ENCODE measurements at regions not wholly inside any gene's neighbourhood (a gene's known extent, or its start where the extent isn't known, plus 50 kb on each side); places are given as distances from the start of the nearest gene placed in this dataset.

DNA sequence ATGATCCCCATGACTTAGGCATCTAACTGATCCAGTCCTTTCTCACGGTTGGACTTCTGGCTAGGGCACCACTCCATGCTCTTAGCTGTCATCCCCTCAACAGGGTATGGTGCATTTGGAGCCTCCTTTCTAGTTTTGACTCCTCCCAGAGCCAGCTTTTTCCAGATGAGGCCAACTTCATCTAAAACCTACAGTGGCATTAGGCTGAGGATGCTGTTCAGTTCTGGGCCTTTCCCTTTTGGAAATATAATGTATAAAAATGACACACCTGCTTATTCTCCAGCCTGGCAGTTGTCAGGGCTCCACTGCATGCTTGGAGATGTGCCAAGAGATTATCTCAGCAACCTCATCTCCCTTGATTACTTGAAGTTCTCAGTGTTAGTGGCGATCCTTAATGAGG is 239.7 kb downstream of the EMP1 start:
- Histone ChIP-seq H3K79me2 (ENCODE audit: insufficient read depth, low read length) (no peaks in the 10 kb centered on the region), H3K9ac (ENCODE audit: insufficient read depth, low read depth, low read length) (no peak overlapping the region), H3K36me3 (replicated peaks in 1 of 2; ENCODE audit: control insufficient read depth in 1 of 2, insufficient read depth in 2 of 2, low read length in 2 of 2) (no peaks in the 10 kb centered on the region), H3K4me2 (ENCODE audit: low read depth, low read length) (no peak overlapping the region), H2AFZ (ENCODE audit: low read length) (no peak overlapping the region), H3K4me1 (ENCODE audit: insufficient read depth, low read length) (0 out of 2 replicates have a peak, but pooled peaks cover 8% of the 10 kb centered on the region), H3K27ac (ENCODE audit: extremely low read length, insufficient read depth, low read length) (no peak overlapping the region), H3K9me3 (ENCODE audit: low read length) (no peaks in the 10 kb centered on the region), H4K20me1 (ENCODE audit: insufficient read depth, low read length) (no peaks in the 10 kb centered on the region), H3K27me3 (ENCODE audit: control insufficient read depth in 1 of 2, insufficient read depth in 2 of 2, low read length in 2 of 2) (no peaks in the 10 kb centered on the region; a peak in 1 of 5 replicates), H3K4me3 (replicated peaks in 1 of 3; ENCODE audit: insufficient read depth in 1 of 3, low read depth in 2 of 3, low read length in 3 of 3) (no peak overlapping the region)
- 0% methylated on average over 2 of the region's 2 CpGs for WGBS (ENCODE audit: low lambda C conversion rate)
- no peak for FAIRE-seq
- POLR2A ChIA-PET: no interaction called here
- CTCF ChIA-PET (ENCODE audit: low intra/inter-chr PET ratio, low total read pairs): no interaction called here
- intact Hi-C loops (cut with micrococcal nuclease; ENCODE audit: unreplicated experiment): no loop called here
- DNase-seq (ENCODE audit: low spot score): no peak
- in situ Hi-C loops (cut with HindIII; ENCODE audit: extremely low pct_ligation_motif_present, low pct_unique_long_range_greater_than_20kb): no loop called here
- no peak for ATAC-seq
- no peak for TF ChIP-seq KMT2B (CRISPR knock-in tag; IDR thresholded peaks at IDR 0.05)
- no peak for TF ChIP-seq HNRNPL (IDR thresholded peaks at IDR 0.05; ENCODE audit: low read depth, low read length)
- TF ChIP-seq ZFP90 (CRISPR knock-in tag; IDR thresholded peaks at IDR 0.05; ENCODE audit: borderline replicate concordance): no peak
- TF ChIP-seq, protein P1, sequence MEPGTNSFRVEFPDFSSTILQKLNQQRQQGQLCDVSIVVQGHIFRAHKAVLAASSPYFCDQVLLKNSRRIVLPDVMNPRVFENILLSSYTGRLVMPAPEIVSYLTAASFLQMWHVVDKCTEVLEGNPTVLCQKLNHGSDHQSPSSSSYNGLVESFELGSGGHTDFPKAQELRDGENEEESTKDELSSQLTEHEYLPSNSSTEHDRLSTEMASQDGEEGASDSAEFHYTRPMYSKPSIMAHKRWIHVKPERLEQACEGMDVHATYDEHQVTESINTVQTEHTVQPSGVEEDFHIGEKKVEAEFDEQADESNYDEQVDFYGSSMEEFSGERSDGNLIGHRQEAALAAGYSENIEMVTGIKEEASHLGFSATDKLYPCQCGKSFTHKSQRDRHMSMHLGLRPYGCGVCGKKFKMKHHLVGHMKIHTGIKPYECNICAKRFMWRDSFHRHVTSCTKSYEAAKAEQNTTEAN (CRISPR knock-in tag; conservative IDR thresholded peaks at IDR 0.05): no peak
- TF ChIP-seq ZNF772 (CRISPR knock-in tag; IDR thresholded peaks at IDR 0.05): no peak
- TF ChIP-seq ZNF34 (CRISPR knock-in tag; IDR thresholded peaks at IDR 0.05; ENCODE audit: borderline replicate concordance): no peak
- TF ChIP-seq, protein P2, sequence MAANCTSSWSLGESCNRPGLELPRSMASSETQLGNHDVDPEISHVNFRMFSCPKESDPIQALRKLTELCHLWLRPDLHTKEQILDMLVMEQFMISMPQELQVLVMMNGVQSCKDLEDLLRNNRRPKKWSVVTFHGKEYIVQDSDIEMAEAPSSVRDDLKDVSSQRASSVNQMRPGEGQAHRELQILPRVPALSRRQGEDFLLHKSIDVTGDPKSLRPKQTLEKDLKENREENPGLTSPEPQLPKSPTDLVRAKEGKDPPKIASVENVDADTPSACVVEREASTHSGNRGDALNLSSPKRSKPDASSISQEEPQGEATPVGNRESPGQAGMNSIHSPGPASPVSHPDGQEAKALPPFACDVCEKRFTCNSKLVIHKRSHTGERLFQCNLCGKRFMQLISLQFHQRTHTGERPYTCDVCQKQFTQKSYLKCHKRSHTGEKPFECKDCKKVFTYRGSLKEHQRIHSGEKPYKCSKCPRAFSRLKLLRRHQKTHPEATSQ (CRISPR knock-in tag; IDR thresholded peaks at IDR 0.05; ENCODE audit: borderline replicate concordance): no peak
- BruUV-seq (replicated peaks): no TSS peak

Data from HepG2 (cell line).